Brain microvascular endothelial cell (primary cell): ENCODE measurements at regions not wholly inside any gene's neighbourhood (a gene's known extent, or its start where the extent isn't known, plus 50 kb on each side); places are given as distances from the start of the nearest gene placed in this dataset.

Source experiments
- DNase-seq: peaks from one replicate; pipeline ENCODE4 v3.0.0-alpha.2; 2020
- H3K27ac ChIP-seq: fragments of 250-450 bp; sonication (Bioruptor Pico); 2 replicates; pipeline ENCODE4 v1.5.1; 2020; ENCODE audit warnings: mild to moderate bottlenecking, moderate library complexity
- H3K27me3 ChIP-seq: fragments of 250-450 bp; sonication (Bioruptor Pico); replicated peaks from 2 replicates; pipeline ENCODE4 v1.5.1; 2020; ENCODE audit warnings: mild to moderate bottlenecking
- H3K36me3 ChIP-seq: fragments of 250-450 bp; sonication (Bioruptor Pico); replicated peaks from 2 replicates; pipeline ENCODE4 v1.5.1; 2020; ENCODE audit warnings: mild to moderate bottlenecking
- H3K4me3 ChIP-seq: 2 replicates; pipeline ENCODE4 v1.5.1; 2011; ENCODE audit warnings: low read depth, mild to moderate bottlenecking, control low read depth, low read length, moderate library complexity
- CTCF ChIP-seq: IDR thresholded peaks from 2 replicates; pipeline ENCODE4 v1.5.1; 2011; ENCODE audit warnings: low read depth, mild to moderate bottlenecking, moderate library complexity, low read length, control low read depth, inconsistent platforms; ENCODE audit errors: missing control alignments
- in situ Hi-C: cut with HindIII; loops from 2 replicates; pipeline ENCODE4 v1.10.0; 2017; ENCODE audit warnings: low sequenced_read_pairs, low pct_ligation_motif_present

DNA sequence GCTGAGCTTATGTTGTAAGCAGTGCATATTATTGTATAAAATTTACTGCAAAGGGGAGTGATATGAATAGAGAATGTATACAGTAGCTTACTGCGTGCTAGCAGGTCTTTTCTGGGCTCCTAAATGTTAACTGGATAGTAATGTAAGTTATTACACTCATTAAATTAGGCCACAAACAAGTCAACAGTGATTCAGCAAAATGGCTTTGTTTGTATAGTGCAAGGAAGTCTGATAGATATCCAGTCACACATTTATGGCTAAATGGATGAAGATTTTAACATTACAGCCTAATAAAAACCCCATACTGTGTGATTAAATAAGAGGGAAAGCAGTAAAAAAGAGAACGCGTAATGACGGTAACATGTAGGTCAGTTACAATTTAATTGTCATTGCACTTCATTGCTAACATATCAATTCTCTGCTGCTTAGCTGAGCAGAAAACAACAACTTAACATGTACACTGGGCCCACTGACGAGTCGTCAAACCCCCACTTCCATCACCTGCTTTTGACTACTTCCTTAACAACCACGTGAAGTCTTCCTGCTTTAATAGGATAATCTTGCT, 665.0 kb upstream of the FANCL start:
- DNase-seq, result no peak
- no peak for TF ChIP-seq CTCF
- in situ Hi-C loops, result no loop called here
- Histone ChIP-seq H3K36me3 (no peaks in the 10 kb centered on the region), H3K4me3 (no peak overlapping the region), H3K27ac (no peak overlapping the region), H3K27me3 (no peaks in the 10 kb centered on the region)

GRCh38 chr2:58904095-58904494, 663.0 kb upstream of the FANCL start:
- Histone ChIP-seq H3K4me3 (no peak overlapping the region), H3K27ac (no peak overlapping the region), H3K27me3 (no peaks in the 10 kb centered on the region), H3K36me3 (no peaks in the 10 kb centered on the region)
- in situ Hi-C loops, result no loop called here
- DNase-seq, result no peak
- TF ChIP-seq CTCF, result no peak

GRCh38 chr2:58903427-58903826, 662.3 kb upstream of the FANCL start:
- in situ Hi-C loops, result no loop called here
- Histone ChIP-seq H3K27ac (no peak overlapping the region), H3K36me3 (no peaks in the 10 kb centered on the region), H3K4me3 (no peak overlapping the region), H3K27me3 (no peaks in the 10 kb centered on the region)
- no peak for DNase-seq
- no peak for TF ChIP-seq CTCF

DNA sequence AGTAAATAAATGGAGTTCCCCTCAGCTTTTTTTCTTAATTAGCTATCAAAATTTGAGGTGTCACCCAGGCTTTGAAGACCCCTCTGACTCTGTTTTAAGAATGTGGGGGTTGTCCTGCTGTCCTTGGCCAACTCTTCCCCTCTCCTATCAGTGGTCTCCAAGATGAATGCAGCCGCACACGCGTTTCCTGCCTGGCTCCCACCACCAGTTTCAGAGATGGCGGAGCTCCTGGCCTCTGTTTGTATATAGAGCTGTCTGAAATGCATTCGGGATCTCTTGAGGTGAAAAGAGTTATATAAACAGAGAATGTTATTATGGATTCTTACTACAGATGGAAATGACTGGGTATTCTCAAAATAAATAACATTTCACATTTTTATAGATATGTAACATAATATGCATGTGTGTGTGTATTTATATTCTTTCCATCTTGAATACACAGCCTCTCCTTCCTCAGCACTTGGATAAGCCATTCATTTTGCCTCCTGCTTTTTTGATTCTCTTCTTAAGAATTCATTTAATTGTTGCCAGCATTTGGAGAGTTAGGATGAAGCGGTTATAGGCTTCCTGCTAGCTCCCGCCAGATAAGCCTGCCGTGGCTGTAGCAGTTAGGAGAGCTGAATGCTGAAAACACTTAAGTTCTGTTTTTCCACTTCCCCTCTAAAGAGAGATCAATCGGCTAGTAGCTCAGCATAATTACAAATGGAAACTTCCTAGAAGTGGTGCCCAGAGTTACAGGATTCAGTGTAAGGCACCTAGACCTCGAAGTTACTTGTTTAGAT, 659.3 kb upstream of the FANCL start:
- H3K27ac ChIP-seq, result no peak overlapping the region
- H3K4me3 ChIP-seq, result no peak overlapping the region
- TF ChIP-seq CTCF, result no peak
- H3K27me3 ChIP-seq, result no peaks in the 10 kb centered on the region
- in situ Hi-C loops, result no loop called here
- no peak for DNase-seq
- H3K36me3 ChIP-seq, result no peaks in the 10 kb centered on the region

DNA sequence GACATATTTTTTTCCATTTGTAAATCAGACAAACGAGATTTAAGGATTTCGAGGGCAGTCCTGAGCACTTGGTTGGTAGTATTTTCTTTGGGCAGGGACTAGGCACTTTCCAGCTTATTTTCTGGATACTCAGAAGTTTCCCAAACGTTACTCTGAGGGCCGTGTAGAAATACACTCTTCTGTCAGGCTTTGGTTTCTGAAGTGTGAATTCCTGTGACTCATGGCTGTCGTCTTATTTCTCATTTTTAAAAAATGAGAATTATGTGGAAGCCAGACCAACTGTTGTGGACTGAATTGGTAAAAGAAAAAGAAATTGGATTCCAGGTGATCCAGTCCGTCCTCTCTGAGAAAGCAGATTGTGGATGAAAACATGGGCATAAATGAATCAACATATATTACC, 658.6 kb upstream of the FANCL start:
- no peaks in the 10 kb centered on the region for H3K27me3 ChIP-seq
- no peak overlapping the region for H3K4me3 ChIP-seq
- TF ChIP-seq CTCF, result no peak
- DNase-seq, result peak; percentile 32
- H3K36me3 ChIP-seq, result no peaks in the 10 kb centered on the region
- in situ Hi-C loops, result no loop called here
- H3K27ac ChIP-seq, result no peak overlapping the region
